ENCODE measurements at regions not wholly inside any gene's neighbourhood (a gene's known extent, or its start where the extent isn't known, plus 50 kb on each side); places are given as distances from the start of the nearest gene placed in this dataset.

DNA sequence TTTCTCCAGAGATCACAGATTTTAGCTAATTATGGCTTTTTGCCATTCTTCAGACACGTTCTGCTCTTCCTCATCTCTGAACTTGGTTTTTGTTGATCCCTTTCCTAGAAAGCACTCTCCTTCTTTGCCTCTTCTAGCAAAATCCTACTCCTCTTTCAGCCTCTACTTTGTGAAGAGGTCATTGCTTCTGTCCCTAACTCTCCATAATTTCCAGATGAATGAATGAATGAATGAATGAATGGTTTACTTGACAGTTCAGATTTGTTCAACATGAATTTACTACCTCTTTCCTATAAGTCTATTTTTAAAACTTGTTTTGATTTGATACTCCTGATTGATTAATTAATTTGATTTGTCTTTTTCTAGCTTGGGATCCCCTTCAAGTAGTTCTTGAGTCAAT is 94.0 kb upstream of the IFNGR1 start:
- no peak for TF ChIP-seq POLR2A (IDR thresholded peaks at IDR 0.05)
- TF ChIP-seq, protein P1, sequence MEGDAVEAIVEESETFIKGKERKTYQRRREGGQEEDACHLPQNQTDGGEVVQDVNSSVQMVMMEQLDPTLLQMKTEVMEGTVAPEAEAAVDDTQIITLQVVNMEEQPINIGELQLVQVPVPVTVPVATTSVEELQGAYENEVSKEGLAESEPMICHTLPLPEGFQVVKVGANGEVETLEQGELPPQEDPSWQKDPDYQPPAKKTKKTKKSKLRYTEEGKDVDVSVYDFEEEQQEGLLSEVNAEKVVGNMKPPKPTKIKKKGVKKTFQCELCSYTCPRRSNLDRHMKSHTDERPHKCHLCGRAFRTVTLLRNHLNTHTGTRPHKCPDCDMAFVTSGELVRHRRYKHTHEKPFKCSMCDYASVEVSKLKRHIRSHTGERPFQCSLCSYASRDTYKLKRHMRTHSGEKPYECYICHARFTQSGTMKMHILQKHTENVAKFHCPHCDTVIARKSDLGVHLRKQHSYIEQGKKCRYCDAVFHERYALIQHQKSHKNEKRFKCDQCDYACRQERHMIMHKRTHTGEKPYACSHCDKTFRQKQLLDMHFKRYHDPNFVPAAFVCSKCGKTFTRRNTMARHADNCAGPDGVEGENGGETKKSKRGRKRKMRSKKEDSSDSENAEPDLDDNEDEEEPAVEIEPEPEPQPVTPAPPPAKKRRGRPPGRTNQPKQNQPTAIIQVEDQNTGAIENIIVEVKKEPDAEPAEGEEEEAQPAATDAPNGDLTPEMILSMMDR (IDR thresholded peaks at IDR 0.05 in 4 of 5, conservative IDR thresholded peaks at IDR 0.05 in 1 of 5): no peak

Measured in gastrocnemius medialis (tissue), 4 donors.